H1 (cell line): ENCODE measurements at regions not wholly inside any gene's neighbourhood (a gene's known extent, or its start where the extent isn't known, plus 50 kb on each side); places are given as distances from the start of the nearest gene placed in this dataset.

ENCODE experiments used
- CTCF ChIA-PET: fragments of 300-600 bp; sonication (Branson Sonifier 250); formaldehyde crosslinking; loops from one replicate; lab custom pipeline; 2021; ENCODE audit not compliant: partially characterized antibody; lab: Charles Lee
- POLR2A ChIA-PET: fragments of 300-600 bp; sonication (Branson Sonifier 250); formaldehyde crosslinking; loops from one replicate; lab custom pipeline; 2021; ENCODE audit warnings: inconsistent platforms; ENCODE audit not compliant: partially characterized antibody; lab: Charles Lee
- DNase-seq, 2 experiments: peaks; one replicate each; pipeline versions ENCODE4 v3.0.0 to v3.0.0-alpha.2; 2010 to 2022; ENCODE audit warnings: low spot score in 2 of 2, low read depth in 1 of 2, mixed read lengths in 1 of 2
- FAIRE-seq: peaks from 2 replicates; lab custom pipeline; 2011; peaks lifted over from hg19 to GRCh38; lab: Jason Lieb, UNC
- H2AFZ ChIP-seq: 2 replicates; pipeline ENCODE4 v1.8.1; 2012; ENCODE audit warnings: low read length, inconsistent platforms
- H2AK5ac ChIP-seq: 2 replicates; pipeline ENCODE4 v1.6.1; 2013; ENCODE audit warnings: low read depth, low read length
- H2BK120ac ChIP-seq: replicated peaks from 2 replicates; pipeline ENCODE3; 2013; ENCODE audit warnings: low read depth, low read length, inconsistent platforms
- H2BK12ac ChIP-seq: 2 replicates; pipeline ENCODE4 v1.6.1; 2013; ENCODE audit warnings: low read depth, low read length
- H2BK15ac ChIP-seq: 2 replicates; pipeline ENCODE4 v1.6.1; 2013; ENCODE audit warnings: low read length
- H2BK20ac ChIP-seq: 2 replicates; pipeline ENCODE4 v1.6.1; 2013; ENCODE audit warnings: low read length
- H2BK5ac ChIP-seq: 2 replicates; pipeline ENCODE4 v1.6.1; 2013; ENCODE audit warnings: low read depth, low read length
- H3K14ac ChIP-seq: 2 replicates; pipeline ENCODE4 v1.6.1; 2013; ENCODE audit warnings: inconsistent platforms; ENCODE audit not compliant: insufficient read length
- H3K18ac ChIP-seq: 2 replicates; pipeline ENCODE4 v1.6.1; 2013; ENCODE audit warnings: low read length; ENCODE audit errors: extremely low read depth
- H3K23ac ChIP-seq: 2 replicates; pipeline ENCODE4 v1.6.1; 2013; ENCODE audit warnings: inconsistent platforms; ENCODE audit not compliant: insufficient read length
- H3K23me2 ChIP-seq: 2 replicates; pipeline ENCODE4 v1.6.1; 2013; ENCODE audit warnings: low read depth, low read length
- H3K27ac ChIP-seq: 2 replicates; pipeline ENCODE4 v1.6.1; 2011; ENCODE audit warnings: low read depth, low read length, inconsistent platforms
- H3K27me3 ChIP-seq, 4 experiments: replicated peaks in 1 of 4; 1 replicate in 1 of 4; 2 replicates in 3 of 4; pipeline versions ENCODE4 v1.6.1 to v1.8.1; 2011 to 2013; ENCODE audit warnings: low read length in 3 of 4, mild to moderate bottlenecking in 3 of 4, inconsistent platforms in 2 of 4, mixed read lengths in 2 of 4, moderate library complexity in 1 of 4; ENCODE audit not compliant: control insufficient read depth in 3 of 4, insufficient read depth in 3 of 4; ENCODE audit errors: extremely low read depth in 1 of 4
- H3K36me3 ChIP-seq, 4 experiments: 2 replicates each; pipeline versions ENCODE4 v1.6.1 to v1.8.1; 2011 to 2013; ENCODE audit warnings: mild to moderate bottlenecking in 4 of 4, low read length in 3 of 4, moderate library complexity in 2 of 4, control low read depth in 1 of 4, inconsistent platforms in 1 of 4; ENCODE audit not compliant: insufficient read depth in 4 of 4, control insufficient read depth in 2 of 4
- H3K4ac ChIP-seq: replicated peaks from 2 replicates; pipeline ENCODE3; 2013; ENCODE audit warnings: low read length, low read depth, mixed read lengths, inconsistent platforms; ENCODE audit not compliant: insufficient read length
- H3K4me1 ChIP-seq, 4 experiments: replicated peaks in 1 of 4; 1 replicate in 1 of 4; 2 replicates in 3 of 4; pipeline versions ENCODE4 v1.6.1 to v1.8.1; 2011 to 2013; ENCODE audit warnings: low read length in 3 of 4, inconsistent platforms in 2 of 4, mixed read lengths in 1 of 4; ENCODE audit not compliant: insufficient read depth in 4 of 4, control insufficient read depth in 3 of 4
- H3K4me2 ChIP-seq, 2 experiments: 2 replicates each; pipeline versions ENCODE4 v1.6.1 to v1.8.1; 2011 to 2013; ENCODE audit warnings: low read depth in 2 of 2, low read length in 2 of 2, control low read depth in 1 of 2, inconsistent platforms in 1 of 2, mild to moderate bottlenecking in 1 of 2; ENCODE audit not compliant: insufficient read depth in 1 of 2
- H3K4me3 ChIP-seq, 4 experiments: fragments of 200-600, 300-600 bp in 1 of 4; sonication (generic), shearing (Covaris generic), sonication (Bioruptor Twin) in 1 of 4; 2 replicates each; pipeline versions ENCODE4 v1.5.1 to v1.8.1; 2011 to 2016; ENCODE audit warnings: low read length in 4 of 4, low read depth in 3 of 4, control low read depth in 2 of 4, inconsistent platforms in 2 of 4, mild to moderate bottlenecking in 2 of 4, mixed read lengths in 1 of 4, moderate library complexity in 1 of 4; ENCODE audit not compliant: insufficient read depth in 2 of 4; ENCODE audit errors: extremely low read depth in 1 of 4
- H3K56ac ChIP-seq: replicated peaks from 2 replicates; pipeline ENCODE3; 2013; ENCODE audit warnings: low read depth, mild to moderate bottlenecking, mixed read lengths, low read length, inconsistent platforms; ENCODE audit not compliant: insufficient read length
- H3K79me1 ChIP-seq: 2 replicates; pipeline ENCODE4 v1.6.1; 2013; ENCODE audit warnings: low read depth, low read length, control low read depth
- H3K79me2 ChIP-seq, 2 experiments: 2 replicates each; pipeline versions ENCODE4 v1.6.1 to v1.8.1; 2012 to 2013; ENCODE audit warnings: low read length in 2 of 2, mild to moderate bottlenecking in 2 of 2, inconsistent platforms in 1 of 2; ENCODE audit not compliant: insufficient read depth in 2 of 2, control insufficient read depth in 1 of 2
- H3K9ac ChIP-seq, 4 experiments: replicated peaks in 1 of 4; 1 replicate in 1 of 4; 2 replicates in 3 of 4; pipeline versions ENCODE4 v1.6.1 to v1.8.1; 2011 to 2013; ENCODE audit warnings: low read depth in 3 of 4, low read length in 3 of 4, control low read depth in 2 of 4, mild to moderate bottlenecking in 2 of 4, moderate library complexity in 2 of 4, inconsistent platforms in 1 of 4; ENCODE audit errors: extremely low read depth in 1 of 4
- H3K9me3 ChIP-seq, 2 experiments: 2 replicates each; pipeline versions ENCODE4 v1.6.1 to v1.8.1; 2012 to 2013; ENCODE audit warnings: mild to moderate bottlenecking in 2 of 2, moderate library complexity in 2 of 2, control low read depth in 1 of 2, inconsistent platforms in 1 of 2, low read depth in 1 of 2, low read length in 1 of 2, mixed read lengths in 1 of 2; ENCODE audit not compliant: insufficient read depth in 2 of 2
- H4K20me1 ChIP-seq, 2 experiments: replicated peaks in 1 of 2; 2 replicates each; pipeline versions ENCODE3 to v1.8.1; 2011 to 2013; ENCODE audit warnings: inconsistent platforms in 2 of 2, low read length in 2 of 2, mild to moderate bottlenecking in 1 of 2; ENCODE audit not compliant: insufficient read depth in 2 of 2, control insufficient read depth in 1 of 2
- H4K5ac ChIP-seq: 2 replicates; pipeline ENCODE4 v1.6.1; 2013; ENCODE audit warnings: low read length, low read depth, mixed read lengths, inconsistent platforms; ENCODE audit not compliant: insufficient read length
- H4K8ac ChIP-seq: 2 replicates; pipeline ENCODE4 v1.8.0; 2013; ENCODE audit warnings: mild to moderate bottlenecking, moderate library complexity, low read length, inconsistent platforms; ENCODE audit not compliant: insufficient read depth; ENCODE audit errors: extremely low read depth
- H4K91ac ChIP-seq: replicated peaks from 2 replicates; pipeline ENCODE3; 2013; ENCODE audit warnings: low read length, mixed read lengths, inconsistent platforms; ENCODE audit not compliant: insufficient read length
- EP300 ChIP-seq, 2 experiments: IDR thresholded peaks; 1 replicate in 1 of 2; 2 replicates in 1 of 2; pipeline ENCODE4 v1.6.1; 2011 to 2012; ENCODE audit warnings: low read depth in 2 of 2, low read length in 2 of 2, mild to moderate bottlenecking in 2 of 2, borderline replicate concordance in 1 of 2, inconsistent platforms in 1 of 2, moderate library complexity in 1 of 2
- WGBS, 2 experiments: shearing (Covaris generic) in 1 of 2; methylation state at CpG; one replicate each; pipeline versions ENCODE4 v1.1.6 to v1.1.7; 2013 to 2015; ENCODE audit warnings: low lambda C conversion rate in 2 of 2, mixed read lengths in 2 of 2, inconsistent platforms in 1 of 2, low coverage in 1 of 2, missing lambda C conversion rate in 1 of 2; ENCODE audit not compliant: insufficient replicate concordance in 2 of 2, insufficient coverage in 1 of 2, insufficient read length in 1 of 2; ENCODE audit errors: extremely low coverage in 1 of 2, missing lambda C conversion rate in 1 of 2; 5-methylcytosine and 5-hydroxymethylcytosine counted together

DNA sequence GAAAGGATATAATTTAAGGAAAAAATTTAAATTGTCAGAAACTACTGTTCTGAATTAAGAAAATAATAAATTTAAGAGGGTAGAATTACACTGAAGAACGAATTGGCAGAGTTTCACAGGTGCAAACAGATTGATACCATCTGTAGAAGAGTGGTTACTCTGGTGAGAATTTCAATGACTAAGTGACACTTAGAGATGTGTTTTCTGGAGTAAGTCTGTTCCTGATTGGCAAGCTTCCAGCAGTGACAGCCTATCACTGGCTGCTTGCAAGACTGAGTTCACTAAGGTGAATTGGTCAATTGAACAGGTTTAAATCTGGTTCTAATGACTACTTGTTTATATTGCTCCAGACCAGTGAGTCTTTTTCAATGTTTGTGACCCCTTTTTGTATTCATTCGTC is 838.2 kb upstream of the RGS18 start:
- Histone ChIP-seq H2AFZ (no peak overlapping the region), H2BK15ac (no peak overlapping the region), H3K9me3 (no peaks in the 10 kb centered on the region), H3K4ac (no peak overlapping the region), H3K9ac (no peak overlapping the region), H3K79me2 (no peaks in the 10 kb centered on the region), H3K4me3 (no peak overlapping the region), H3K4me2 (no peak overlapping the region), H3K27ac (no peak overlapping the region), H4K91ac (no peak overlapping the region), H4K20me1 (no peaks in the 10 kb centered on the region), H2BK5ac (no peak overlapping the region), H2BK12ac (no peak overlapping the region), H3K23me2 (no peaks in the 10 kb centered on the region), H3K27me3 (no peaks in the 10 kb centered on the region), H3K23ac (no peak overlapping the region), H3K18ac (no peak overlapping the region), H3K36me3 (no peaks in the 10 kb centered on the region), H4K8ac (no peak overlapping the region), H3K56ac (no peak overlapping the region), H3K4me1 (no peaks in the 10 kb centered on the region), H4K5ac (no peak overlapping the region), H2BK120ac (no peak overlapping the region), H3K14ac (no peak overlapping the region), H2AK5ac (no peak overlapping the region), H3K79me1 (no peaks in the 10 kb centered on the region), H2BK20ac (no peak overlapping the region)
- DNase-seq (no peak), FAIRE-seq (no peak)
- 86% methylated on average over 2 of the region's 2 CpGs; no CpG with 5 or more reads in 1 of the 2 experiments for whole genome bisulfite sequencing, 2 experiments
- ChIA-PET CTCF (no interaction called here), POLR2A (no interaction called here)
- no peak for TF ChIP-seq EP300 (IDR thresholded peaks at IDR 0.05; ENCODE audit: borderline replicate concordance in 1 of 2, low read depth in 2 of 2, low read length in 2 of 2)
